SU-DHL-6 (cell line): ENCODE measurements at regions not wholly inside any gene's neighbourhood (a gene's known extent, or its start where the extent isn't known, plus 50 kb on each side); places are given as distances from the start of the nearest gene placed in this dataset.

Experiments
- H2AFZ ChIP-seq: fragments of 200-600 bp; sonication (generic); 2 replicates; pipeline ENCODE4 v1.6.1; 2014; ENCODE audit warnings: low read depth, mild to moderate bottlenecking, moderate library complexity, mixed read lengths, antibody characterized with exemption, low read length; ENCODE audit not compliant: severe bottlenecking
- H3F3A ChIP-seq: fragments of 200-600 bp; shearing (Covaris generic); 2 replicates; pipeline ENCODE4 v1.6.0; 2016; ENCODE audit warnings: antibody characterized with exemption, mild to moderate bottlenecking; ENCODE audit not compliant: insufficient read depth
- H3K27ac ChIP-seq: fragments of 200-600 bp; sonication (generic); 2 replicates; pipeline ENCODE4 v1.5.1; 2016; ENCODE audit warnings: low read depth, mild to moderate bottlenecking, low read length, moderate library complexity, mixed read lengths
- H3K27me3 ChIP-seq: fragments of 200-600 bp; sonication (generic), shearing (Covaris generic); 2 replicates; pipeline ENCODE4 v1.6.0; 2014; ENCODE audit warnings: mild to moderate bottlenecking, low read length
- H3K36me3 ChIP-seq: fragments of 200-600 bp; sonication (generic); 2 replicates; pipeline ENCODE4 v1.6.1; 2014; ENCODE audit warnings: mild to moderate bottlenecking, low read length, mixed read lengths
- H3K4me2 ChIP-seq: fragments of 300-600, 200-600 bp; shearing (Covaris generic), sonication (generic); 2 replicates; pipeline ENCODE4 v1.6.0; 2014; ENCODE audit warnings: low read length, low read depth, mild to moderate bottlenecking; ENCODE audit not compliant: poor library complexity, severe bottlenecking
- H3K4me3 ChIP-seq: fragments of 200-600 bp; sonication (generic); 2 replicates; pipeline ENCODE4 v1.5.1; 2014; ENCODE audit warnings: antibody characterized with exemption, low read length, mild to moderate bottlenecking, mixed read lengths; ENCODE audit not compliant: insufficient read depth, poor library complexity, severe bottlenecking
- H3K79me2 ChIP-seq: fragments of 200-600 bp; sonication (generic); 2 replicates; pipeline ENCODE4 v1.6.1; 2014; ENCODE audit warnings: mild to moderate bottlenecking, low read length, moderate library complexity; ENCODE audit not compliant: insufficient read depth
- H3K9ac ChIP-seq: fragments of 200-600 bp; sonication (generic); 2 replicates; pipeline ENCODE4 v1.7.0; 2014; ENCODE audit warnings: mild to moderate bottlenecking, low read length
- H3K9me2 ChIP-seq: fragments of 200-600 bp; sonication (generic); replicated peaks from 2 replicates; pipeline ENCODE4 v1.6.1; 2014; ENCODE audit warnings: low read length; ENCODE audit not compliant: insufficient read depth
- H3K9me3 ChIP-seq: fragments of 200-600 bp; sonication (generic); 2 replicates; pipeline ENCODE4 v1.6.1; 2014; ENCODE audit warnings: low read length, mixed read lengths; ENCODE audit not compliant: insufficient read depth
- H4K20me1 ChIP-seq: fragments of 200-600 bp; sonication (generic); 2 replicates; pipeline ENCODE4 v1.6.1; 2014; ENCODE audit warnings: low read depth, mild to moderate bottlenecking, antibody characterized with exemption, low read length, moderate library complexity, mixed read lengths
- CTCF ChIP-seq: fragments of 200-600 bp; sonication (generic); IDR thresholded peaks from one replicate; pipeline ENCODE4 v1.5.1; 2017; ENCODE audit warnings: antibody characterized with exemption, mild to moderate bottlenecking, low read length, moderate library complexity; ENCODE audit not compliant: insufficient read depth, poor library complexity, severe bottlenecking
- EZH2phosphoT487 ChIP-seq: fragments of 200-600 bp; sonication (generic), shearing (Covaris generic); conservative IDR thresholded peaks from 2 replicates; pipeline ENCODE4 v1.6.1; 2018; ENCODE audit warnings: mild to moderate bottlenecking, antibody characterized with exemption, low read length, moderate library complexity, mixed read lengths

- H3K27me3 ChIP-seq: no peaks in the 10 kb centered on the region
- no peak overlapping the region; the same call in 1 of the 2 replicates for H3K27ac ChIP-seq
- H3F3A ChIP-seq: no peaks in the 10 kb centered on the region
- no peak overlapping the region for H3K4me3 ChIP-seq
- no peaks in the 10 kb centered on the region for H4K20me1 ChIP-seq
- TF ChIP-seq EZH2phosphoT487 (no peak), CTCF (no peak)
- H2AFZ ChIP-seq: no peak overlapping the region
- H3K9ac ChIP-seq: no peak overlapping the region
- no peak overlapping the region for H3K4me2 ChIP-seq
- no peaks in the 10 kb centered on the region for H3K9me3 ChIP-seq
- no peaks in the 10 kb centered on the region for H3K9me2 ChIP-seq
- peaks cover 7% of the 10 kb centered on the region; the same call in 1 of the 2 replicates for H3K79me2 ChIP-seq
- H3K36me3 ChIP-seq: no peaks in the 10 kb centered on the region
These were observed 271.2 kb upstream of the DPPA4 start for GRCh38 chr3:109608574-109608973.

- Histone ChIP-seq H3K79me2 (peaks cover 5% of the 10 kb centered on the region; the same call in 1 of the 2 replicates), H4K20me1 (no peaks in the 10 kb centered on the region), H3K9ac (no peak overlapping the region), H3K27me3 (no peaks in the 10 kb centered on the region), H3F3A (no peaks in the 10 kb centered on the region), H3K36me3 (no peaks in the 10 kb centered on the region; the same call in 1 of the 2 replicates), H2AFZ (no peak overlapping the region), H3K9me3 (no peaks in the 10 kb centered on the region), H3K9me2 (no peaks in the 10 kb centered on the region), H3K4me2 (no peak overlapping the region), H3K4me3 (no peak overlapping the region), H3K27ac (no peak overlapping the region)
- no peak for TF ChIP-seq CTCF
- TF ChIP-seq EZH2phosphoT487: no peak
These were observed 281.5 kb upstream of the DPPA4 start for GRCh38 chr3:109618766-109619378.

- Histone ChIP-seq H3K27ac (no peak overlapping the region), H3F3A (no peaks in the 10 kb centered on the region), H3K36me3 (no peaks in the 10 kb centered on the region), H3K9me2 (no peaks in the 10 kb centered on the region), H4K20me1 (no peaks in the 10 kb centered on the region), H3K4me3 (no peak overlapping the region), H3K9me3 (no peaks in the 10 kb centered on the region), H3K79me2 (no peaks in the 10 kb centered on the region; the same call in 1 of the 2 replicates), H3K9ac (no peak overlapping the region), H3K4me2 (no peak overlapping the region), H2AFZ (no peak overlapping the region), H3K27me3 (no peaks in the 10 kb centered on the region)
- no peak for TF ChIP-seq CTCF
- TF ChIP-seq EZH2phosphoT487: no peak
These were observed 294.6 kb upstream of the DPPA4 start for GRCh38 chr3:109631897-109632296.
